ENCODE measurements at regions not wholly inside any gene's neighbourhood (a gene's known extent, or its start where the extent isn't known, plus 50 kb on each side); places are given as distances from the start of the nearest gene placed in this dataset.

DNA sequence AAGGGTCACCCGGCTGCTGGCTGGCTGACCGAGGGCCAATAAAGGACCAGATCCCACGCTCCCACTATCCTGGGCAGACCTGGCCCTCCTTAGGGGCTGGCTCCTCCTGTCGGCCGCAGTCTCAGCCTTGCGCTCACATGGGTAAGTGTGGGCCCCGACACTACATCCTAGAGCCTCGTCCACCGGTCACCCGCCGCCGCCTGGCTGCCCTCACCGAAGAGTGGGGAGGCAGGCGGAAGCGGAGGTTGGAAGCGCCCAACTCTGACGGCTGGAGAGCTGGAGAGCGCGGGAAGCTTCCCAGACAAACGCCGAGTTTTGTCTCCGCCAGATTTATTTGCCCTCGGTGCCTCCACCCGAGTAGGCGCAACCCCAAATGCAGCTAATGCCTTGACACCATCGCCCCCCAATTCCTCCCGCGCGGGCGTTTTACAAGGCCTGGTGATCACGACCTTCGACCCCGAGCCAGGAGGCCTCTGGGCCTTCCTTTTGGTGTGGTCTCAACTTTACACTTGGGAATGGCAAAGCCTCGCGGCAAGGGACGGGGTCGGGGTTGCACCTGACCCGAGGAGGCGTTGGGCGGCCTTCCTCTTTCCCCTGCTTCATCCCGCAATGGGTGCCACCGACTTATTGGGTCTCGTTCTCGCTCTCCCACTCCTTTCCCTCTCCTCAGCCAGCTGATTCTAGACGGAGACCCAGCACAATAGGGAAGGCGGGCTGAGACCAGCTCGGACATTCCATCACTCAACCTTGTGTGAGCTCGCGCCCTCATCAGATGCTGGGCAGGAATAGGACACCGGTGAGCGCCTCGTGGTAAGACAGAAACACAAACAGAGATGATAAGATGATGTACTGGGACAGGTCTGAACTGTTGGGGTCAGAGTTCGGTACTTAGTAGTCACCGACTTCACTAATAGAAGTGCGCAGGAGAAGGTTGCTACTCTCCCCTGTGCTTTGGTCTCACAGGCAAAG lies 78.3 kb upstream of the ANO4 start:
- no peak for DNase-seq (ENCODE audit: low read depth)
- TF ChIP-seq MYC (IDR thresholded peaks at IDR 0.05; ENCODE audit: low read depth, low read length), result no peak
- H3K4me3 ChIP-seq (ENCODE audit: low read depth, low read length), result no peak overlapping the region

DNA sequence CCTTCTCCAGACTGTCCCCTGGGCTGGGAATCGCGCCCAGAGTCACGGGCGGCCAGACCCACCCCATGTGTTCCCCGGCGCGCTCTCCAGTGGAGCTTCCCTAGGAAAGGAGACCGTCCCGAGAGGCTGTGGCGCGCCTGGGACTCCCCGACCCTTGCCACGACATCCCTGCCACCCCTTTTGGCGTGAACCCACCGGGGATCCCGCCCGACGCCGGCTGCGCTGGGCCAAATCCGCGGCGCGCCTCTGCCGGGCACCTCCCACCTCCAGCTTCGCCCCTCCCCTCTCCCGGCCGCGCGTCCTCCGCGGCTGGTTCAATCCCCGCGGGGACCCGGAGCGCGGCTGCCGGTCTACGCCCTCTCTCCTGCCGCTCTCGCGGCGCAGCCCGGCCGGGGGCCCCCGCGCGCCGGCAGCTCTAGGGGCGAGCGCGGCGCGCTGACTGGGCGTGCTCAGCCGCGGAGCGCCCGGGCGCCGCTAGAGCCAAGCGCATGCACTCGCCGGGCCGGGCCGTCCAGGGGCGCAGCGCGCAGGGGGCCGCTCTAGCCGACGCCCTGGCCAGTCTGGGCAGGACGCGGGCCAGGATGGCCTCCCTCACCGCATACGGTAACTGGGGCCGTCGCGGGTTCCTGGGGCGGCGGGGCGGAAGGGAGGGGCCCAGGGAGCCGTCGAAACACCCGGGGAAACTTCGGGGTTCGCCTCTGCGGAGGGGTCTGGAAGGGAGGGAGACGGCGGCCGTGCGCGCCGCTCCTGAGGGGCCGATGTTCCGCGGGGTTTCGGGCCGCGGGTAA lies 77.4 kb upstream of the ANO4 start:
- TF ChIP-seq MYC (IDR thresholded peaks at IDR 0.05; ENCODE audit: low read depth, low read length), result no peak
- no peak for TF ChIP-seq POLR2A (IDR thresholded peaks at IDR 0.05; ENCODE audit: extremely low read depth, insufficient read length)
- TF ChIP-seq, protein P1, sequence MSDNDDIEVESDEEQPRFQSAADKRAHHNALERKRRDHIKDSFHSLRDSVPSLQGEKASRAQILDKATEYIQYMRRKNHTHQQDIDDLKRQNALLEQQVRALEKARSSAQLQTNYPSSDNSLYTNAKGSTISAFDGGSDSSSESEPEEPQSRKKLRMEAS (IDR thresholded peaks at IDR 0.05; ENCODE audit: low read depth, low read length), result no peak
- TF ChIP-seq, protein P2, sequence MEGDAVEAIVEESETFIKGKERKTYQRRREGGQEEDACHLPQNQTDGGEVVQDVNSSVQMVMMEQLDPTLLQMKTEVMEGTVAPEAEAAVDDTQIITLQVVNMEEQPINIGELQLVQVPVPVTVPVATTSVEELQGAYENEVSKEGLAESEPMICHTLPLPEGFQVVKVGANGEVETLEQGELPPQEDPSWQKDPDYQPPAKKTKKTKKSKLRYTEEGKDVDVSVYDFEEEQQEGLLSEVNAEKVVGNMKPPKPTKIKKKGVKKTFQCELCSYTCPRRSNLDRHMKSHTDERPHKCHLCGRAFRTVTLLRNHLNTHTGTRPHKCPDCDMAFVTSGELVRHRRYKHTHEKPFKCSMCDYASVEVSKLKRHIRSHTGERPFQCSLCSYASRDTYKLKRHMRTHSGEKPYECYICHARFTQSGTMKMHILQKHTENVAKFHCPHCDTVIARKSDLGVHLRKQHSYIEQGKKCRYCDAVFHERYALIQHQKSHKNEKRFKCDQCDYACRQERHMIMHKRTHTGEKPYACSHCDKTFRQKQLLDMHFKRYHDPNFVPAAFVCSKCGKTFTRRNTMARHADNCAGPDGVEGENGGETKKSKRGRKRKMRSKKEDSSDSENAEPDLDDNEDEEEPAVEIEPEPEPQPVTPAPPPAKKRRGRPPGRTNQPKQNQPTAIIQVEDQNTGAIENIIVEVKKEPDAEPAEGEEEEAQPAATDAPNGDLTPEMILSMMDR (IDR thresholded peaks at IDR 0.05; ENCODE audit: low read depth, low read length), result no peak
- H3K4me3 ChIP-seq (ENCODE audit: low read depth, low read length), result no peak overlapping the region
- DNase-seq (ENCODE audit: low read depth), result no peak

DNA sequence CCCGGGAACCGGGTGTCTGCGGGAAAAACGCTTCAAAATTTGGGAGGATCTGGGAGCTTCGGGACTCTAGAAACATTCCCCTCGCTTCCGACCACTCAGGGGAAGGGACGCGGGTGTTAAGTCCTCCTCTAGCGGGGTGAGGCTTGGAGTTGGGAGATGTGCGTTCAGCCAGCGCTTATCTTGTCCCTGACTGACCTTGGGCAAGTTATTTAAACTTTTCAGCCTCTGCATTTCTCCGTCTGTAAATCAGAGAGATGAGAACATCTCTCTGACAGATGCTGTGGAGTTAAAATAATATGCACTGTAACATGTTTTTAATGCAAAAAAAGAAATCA lies 76.9 kb upstream of the ANO4 start:
- TF ChIP-seq, protein P1 (IDR thresholded peaks at IDR 0.05; ENCODE audit: low read depth, low read length), result no peak
- TF ChIP-seq MYC (IDR thresholded peaks at IDR 0.05; ENCODE audit: low read depth, low read length), result no peak
- TF ChIP-seq, protein P2 (IDR thresholded peaks at IDR 0.05; ENCODE audit: low read depth, low read length), result no peak
- no peak for TF ChIP-seq POLR2A (IDR thresholded peaks at IDR 0.05; ENCODE audit: extremely low read depth, insufficient read length)
- no peak overlapping the region for H3K4me3 ChIP-seq (ENCODE audit: low read depth, low read length)
- DNase-seq (ENCODE audit: low read depth), result no peak

DNA sequence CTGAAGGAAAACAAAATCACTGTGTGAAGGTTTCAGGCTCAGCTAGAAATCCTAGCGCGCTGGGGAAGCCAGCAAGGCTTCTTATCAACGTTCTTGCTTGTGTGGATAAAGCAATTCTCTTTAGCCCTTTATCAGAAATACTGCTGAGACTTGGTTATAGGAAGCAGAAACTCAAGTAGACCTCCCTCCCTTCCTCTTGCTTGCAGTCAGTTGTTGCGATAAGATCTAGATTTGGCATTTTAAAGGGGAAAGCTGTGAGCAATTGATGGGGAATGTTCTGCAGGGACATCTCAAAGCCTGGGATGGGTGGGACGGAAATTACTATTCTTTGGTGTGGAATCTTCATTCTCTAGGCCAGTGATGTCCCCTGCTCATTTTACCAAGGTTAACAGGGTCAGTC lies 76.4 kb upstream of the ANO4 start:
- no peak overlapping the region for H3K4me3 ChIP-seq (ENCODE audit: low read depth, low read length)
- DNase-seq (ENCODE audit: low read depth), result no peak
- TF ChIP-seq, protein P2 (IDR thresholded peaks at IDR 0.05; ENCODE audit: low read depth, low read length), result no peak
- TF ChIP-seq, protein P1 (IDR thresholded peaks at IDR 0.05; ENCODE audit: low read depth, low read length), result no peak
- TF ChIP-seq MYC (IDR thresholded peaks at IDR 0.05; ENCODE audit: low read depth, low read length) (no peak), POLR2A (IDR thresholded peaks at IDR 0.05; ENCODE audit: extremely low read depth, insufficient read length) (no peak)

DNA sequence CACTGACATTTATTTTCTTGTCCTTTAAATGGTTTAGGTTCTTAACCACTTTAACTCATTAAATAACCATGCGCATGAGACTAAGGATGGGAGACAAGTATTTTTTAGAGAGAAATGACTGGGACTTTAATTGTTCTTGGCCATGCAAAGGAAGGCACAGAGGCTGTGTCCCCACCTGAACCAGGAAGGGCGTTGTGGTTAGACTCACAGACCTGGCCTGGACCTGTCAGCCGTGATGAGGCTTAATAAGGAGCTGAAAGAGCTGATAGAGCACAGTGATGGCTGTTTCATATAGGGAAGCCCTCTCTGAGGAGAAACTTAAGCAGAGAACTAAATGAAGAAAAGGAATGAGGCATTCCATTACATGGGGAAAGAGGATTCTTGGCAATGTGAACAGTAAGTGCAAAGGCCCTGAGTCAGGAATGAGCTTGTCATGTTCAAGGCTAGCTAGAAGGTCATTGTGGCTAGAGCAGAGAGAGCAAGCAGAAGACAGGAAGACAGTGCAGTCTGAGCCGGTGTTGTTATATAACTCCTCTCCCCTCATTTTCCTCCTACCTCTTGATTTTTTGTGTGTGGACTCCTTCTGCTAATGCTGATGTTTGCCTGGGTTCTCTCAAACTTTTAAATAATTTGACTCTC lies 74.4 kb upstream of the ANO4 start:
- TF ChIP-seq POLR2A (IDR thresholded peaks at IDR 0.05; ENCODE audit: extremely low read depth, insufficient read length) (no peak), MYC (IDR thresholded peaks at IDR 0.05; ENCODE audit: low read depth, low read length) (no peak)
- TF ChIP-seq, protein P1 (IDR thresholded peaks at IDR 0.05; ENCODE audit: low read depth, low read length), result no peak
- TF ChIP-seq, protein P2 (IDR thresholded peaks at IDR 0.05; ENCODE audit: low read depth, low read length), result no peak
- H3K4me3 ChIP-seq (ENCODE audit: low read depth, low read length), result no peak overlapping the region
- no peak for DNase-seq (ENCODE audit: low read depth)

DNA sequence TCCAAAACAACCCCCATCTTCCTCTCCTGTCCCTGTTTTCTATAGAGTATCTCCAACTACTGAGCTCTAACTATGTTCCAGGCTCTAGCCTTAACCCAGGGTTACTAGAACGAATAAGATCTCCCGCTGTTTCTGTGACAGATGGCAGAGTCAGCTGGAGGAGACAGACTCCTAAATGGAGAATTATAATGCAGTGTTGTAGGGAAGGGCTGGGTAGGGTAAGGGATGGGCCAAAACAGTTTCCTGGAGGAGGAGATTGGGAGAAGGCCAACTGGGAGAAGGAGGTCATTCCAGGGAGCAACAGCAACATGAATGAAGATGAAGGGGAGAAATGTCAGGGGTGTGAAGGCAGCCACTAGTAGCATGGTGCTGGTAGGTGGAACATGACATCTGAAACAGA lies 73.4 kb upstream of the ANO4 start:
- no peak overlapping the region for H3K4me3 ChIP-seq (ENCODE audit: low read depth, low read length)
- TF ChIP-seq, protein P1 (IDR thresholded peaks at IDR 0.05; ENCODE audit: low read depth, low read length), result no peak
- TF ChIP-seq POLR2A (IDR thresholded peaks at IDR 0.05; ENCODE audit: extremely low read depth, insufficient read length) (no peak), MYC (IDR thresholded peaks at IDR 0.05; ENCODE audit: low read depth, low read length) (no peak)
- TF ChIP-seq, protein P2 (IDR thresholded peaks at IDR 0.05; ENCODE audit: low read depth, low read length), result no peak
- DNase-seq (ENCODE audit: low read depth), result no peak
